GM23338 (cell line): ENCODE measurements at regions not wholly inside any gene's neighbourhood (a gene's known extent, or its start where the extent isn't known, plus 50 kb on each side); places are given as distances from the start of the nearest gene placed in this dataset.

Experiments
- ATAC-seq: fragments of 200-7000 bp; cut with Tn5 transposase; 3 replicates; pipeline ENCODE4 v1.9.1; 2020
- DNase-seq: peaks from one replicate; pipeline ENCODE4 v3.0.0-alpha.2; 2015; ENCODE audit warnings: low spot score
- H2AFZ ChIP-seq: fragments of 200-600 bp; sonication (generic); 2 replicates; pipeline ENCODE4 v1.8.0; 2016; ENCODE audit warnings: antibody characterized with exemption, mild to moderate bottlenecking, moderate library complexity
- H3F3A ChIP-seq: fragments of 200-600 bp; sonication (generic); replicated peaks from 2 replicates; pipeline ENCODE4 v1.8.0; 2017; ENCODE audit warnings: antibody characterized with exemption, mixed run types, low read depth
- H3K27ac ChIP-seq: fragments of 200-600 bp; sonication (generic); 2 replicates; pipeline ENCODE4 v1.6.1; 2016; ENCODE audit warnings: low read depth
- H3K27me3 ChIP-seq: fragments of 200-600 bp; sonication (generic); 2 replicates; pipeline ENCODE4 v1.8.0; 2016; ENCODE audit warnings: mild to moderate bottlenecking, mixed run types, moderate library complexity; ENCODE audit not compliant: insufficient read depth
- H3K36me3 ChIP-seq: fragments of 200-600 bp; sonication (generic); 2 replicates; pipeline ENCODE4 v1.8.0; 2016; ENCODE audit warnings: mild to moderate bottlenecking; ENCODE audit not compliant: insufficient read depth
- H3K4me1 ChIP-seq: fragments of 200-600 bp; sonication (generic); 2 replicates; pipeline ENCODE4 v1.8.0; 2016; ENCODE audit warnings: mild to moderate bottlenecking, moderate library complexity; ENCODE audit not compliant: insufficient read depth
- H3K4me2 ChIP-seq: fragments of 200-600 bp; sonication (generic); 2 replicates; pipeline ENCODE4 v1.7.1; 2017; ENCODE audit warnings: mixed run types
- H3K4me3 ChIP-seq: fragments of 200-600 bp; sonication (generic); 2 replicates; pipeline ENCODE4 v1.6.1; 2016; ENCODE audit warnings: mixed run types
- H3K79me2 ChIP-seq: fragments of 200-600 bp; sonication (generic); replicated peaks from 2 replicates; pipeline ENCODE4 v1.8.0; 2017; ENCODE audit warnings: mild to moderate bottlenecking; ENCODE audit not compliant: insufficient read depth
- H3K9me2 ChIP-seq: fragments of 200-600 bp; sonication (generic); 2 replicates; pipeline ENCODE4 v1.8.0; 2017; ENCODE audit not compliant: insufficient read depth
- H4K20me1 ChIP-seq: fragments of 200-600 bp; sonication (generic); replicated peaks from 2 replicates; pipeline ENCODE4 v1.8.0; 2017; ENCODE audit warnings: mild to moderate bottlenecking; ENCODE audit not compliant: insufficient read depth
- H3K27ac Mint-ChIP-seq: 2 replicates; pipeline ENCODE4 v1.8.0; 2020; ENCODE audit warnings: inconsistent platforms, mild to moderate bottlenecking, moderate library complexity, mixed read lengths
- H3K27me3 Mint-ChIP-seq: 3 replicates; pipeline ENCODE4 v1.8.0; 2022; ENCODE audit warnings: low read depth, mild to moderate bottlenecking, moderate library complexity, mixed read lengths, inconsistent platforms; ENCODE audit not compliant: insufficient read depth, poor library complexity
- H3K36me3 Mint-ChIP-seq: 3 replicates; pipeline ENCODE4 v1.8.0; 2021; ENCODE audit warnings: low read depth, mild to moderate bottlenecking, inconsistent platforms, moderate library complexity, mixed read lengths
- H3K4me1 Mint-ChIP-seq: 3 replicates; pipeline ENCODE4 v1.8.0; 2020; ENCODE audit warnings: mild to moderate bottlenecking, inconsistent platforms, mixed read lengths
- H3K4me3 Mint-ChIP-seq: 3 replicates; pipeline ENCODE4 v1.8.0; 2021; ENCODE audit warnings: moderate library complexity, mild to moderate bottlenecking, inconsistent platforms, mixed read lengths
- H3K9me3 Mint-ChIP-seq: 3 replicates; pipeline ENCODE4 v1.8.0; 2020; ENCODE audit warnings: moderate library complexity, mild to moderate bottlenecking, inconsistent platforms, mixed read lengths
- CREB1 ChIP-seq: fragments of 250-450 bp; sonication (Bioruptor Pico); IDR thresholded peaks from 2 replicates; pipeline ENCODE4 v1.5.0; 2020; ENCODE audit warnings: low read depth, mild to moderate bottlenecking, moderate library complexity
- CTCF ChIP-seq, 2 experiments: fragments of 200-600 bp in 1 of 2; sonication (generic) in 1 of 2; conservative IDR thresholded peaks; 2 replicates each; pipeline versions ENCODE4 v1.5.1 to v1.6.1; 2016 to 2017; ENCODE audit warnings: antibody characterized with exemption in 2 of 2, low read depth in 2 of 2, mild to moderate bottlenecking in 2 of 2, moderate library complexity in 1 of 2
- EZH2 ChIP-seq: fragments of 200-600 bp; sonication (generic); IDR thresholded peaks from one replicate; pipeline ENCODE4 v1.8.0; 2017; ENCODE audit warnings: antibody characterized with exemption, mild to moderate bottlenecking, low read depth; ENCODE audit not compliant: unreplicated experiment
- EZH2phosphoT487 ChIP-seq: fragments of 200-600 bp; sonication (generic); IDR thresholded peaks from one replicate; pipeline ENCODE4 v1.8.1; 2018; ENCODE audit warnings: antibody characterized with exemption; ENCODE audit not compliant: unreplicated experiment
- JUNB ChIP-seq: IDR thresholded peaks from one replicate; pipeline ENCODE4 v1.6.1; 2016; ENCODE audit warnings: antibody characterized with exemption; ENCODE audit not compliant: unreplicated experiment
- NANOG ChIP-seq: IDR thresholded peaks from 2 replicates; pipeline ENCODE4 v1.6.1; 2016; ENCODE audit warnings: antibody characterized with exemption, borderline replicate concordance
- POLR2AphosphoS5 ChIP-seq: IDR thresholded peaks from 2 replicates; pipeline ENCODE4 v1.6.1; 2016; ENCODE audit warnings: antibody characterized with exemption, low read depth
- STAT1 ChIP-seq: IDR thresholded peaks from one replicate; pipeline ENCODE4 v1.6.1; 2016; ENCODE audit warnings: antibody characterized with exemption; ENCODE audit not compliant: unreplicated experiment
- ZNF114 ChIP-seq: fragments of 250-450 bp; sonication (Bioruptor Pico); IDR thresholded peaks from 2 replicates; pipeline ENCODE4 v1.5.0; 2020; ENCODE audit warnings: mild to moderate bottlenecking, moderate library complexity
- ZNF331 ChIP-seq: fragments of 250-450 bp; sonication (Bioruptor Pico); IDR thresholded peaks from 2 replicates; pipeline ENCODE4 v1.5.0; 2020; ENCODE audit warnings: low read depth, mild to moderate bottlenecking, moderate library complexity
- ZNF462 ChIP-seq: fragments of 250-450 bp; sonication (Bioruptor Pico); IDR thresholded peaks from 2 replicates; pipeline ENCODE4 v1.5.0; 2020; ENCODE audit warnings: mild to moderate bottlenecking, moderate library complexity
- TF ChIP-seq, protein P1 (sequence below): IDR thresholded peaks from 2 replicates; pipeline ENCODE4 v1.6.1; 2016; ENCODE audit warnings: antibody characterized with exemption
- TF ChIP-seq, protein P2 (sequence below): IDR thresholded peaks from one replicate; pipeline ENCODE4 v1.6.1; 2018; ENCODE audit warnings: antibody characterized with exemption; ENCODE audit not compliant: unreplicated experiment

- no peak overlapping the region for H3K27ac ChIP-seq
- ATAC-seq: no peak
- DNase-seq: no peak
- no peak overlapping the region for H3K4me3 ChIP-seq
- TF ChIP-seq ZNF462 (CRISPR knock-in tag): no peak
- no peak for TF ChIP-seq NANOG
- TF ChIP-seq POLR2AphosphoS5: no peak
- TF ChIP-seq EZH2phosphoT487: no peak
- TF ChIP-seq ZNF114 (CRISPR knock-in tag): no peak
- TF ChIP-seq, protein P1, sequence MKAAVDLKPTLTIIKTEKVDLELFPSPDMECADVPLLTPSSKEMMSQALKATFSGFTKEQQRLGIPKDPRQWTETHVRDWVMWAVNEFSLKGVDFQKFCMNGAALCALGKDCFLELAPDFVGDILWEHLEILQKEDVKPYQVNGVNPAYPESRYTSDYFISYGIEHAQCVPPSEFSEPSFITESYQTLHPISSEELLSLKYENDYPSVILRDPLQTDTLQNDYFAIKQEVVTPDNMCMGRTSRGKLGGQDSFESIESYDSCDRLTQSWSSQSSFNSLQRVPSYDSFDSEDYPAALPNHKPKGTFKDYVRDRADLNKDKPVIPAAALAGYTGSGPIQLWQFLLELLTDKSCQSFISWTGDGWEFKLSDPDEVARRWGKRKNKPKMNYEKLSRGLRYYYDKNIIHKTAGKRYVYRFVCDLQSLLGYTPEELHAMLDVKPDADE: no peak
- TF ChIP-seq, protein P2, sequence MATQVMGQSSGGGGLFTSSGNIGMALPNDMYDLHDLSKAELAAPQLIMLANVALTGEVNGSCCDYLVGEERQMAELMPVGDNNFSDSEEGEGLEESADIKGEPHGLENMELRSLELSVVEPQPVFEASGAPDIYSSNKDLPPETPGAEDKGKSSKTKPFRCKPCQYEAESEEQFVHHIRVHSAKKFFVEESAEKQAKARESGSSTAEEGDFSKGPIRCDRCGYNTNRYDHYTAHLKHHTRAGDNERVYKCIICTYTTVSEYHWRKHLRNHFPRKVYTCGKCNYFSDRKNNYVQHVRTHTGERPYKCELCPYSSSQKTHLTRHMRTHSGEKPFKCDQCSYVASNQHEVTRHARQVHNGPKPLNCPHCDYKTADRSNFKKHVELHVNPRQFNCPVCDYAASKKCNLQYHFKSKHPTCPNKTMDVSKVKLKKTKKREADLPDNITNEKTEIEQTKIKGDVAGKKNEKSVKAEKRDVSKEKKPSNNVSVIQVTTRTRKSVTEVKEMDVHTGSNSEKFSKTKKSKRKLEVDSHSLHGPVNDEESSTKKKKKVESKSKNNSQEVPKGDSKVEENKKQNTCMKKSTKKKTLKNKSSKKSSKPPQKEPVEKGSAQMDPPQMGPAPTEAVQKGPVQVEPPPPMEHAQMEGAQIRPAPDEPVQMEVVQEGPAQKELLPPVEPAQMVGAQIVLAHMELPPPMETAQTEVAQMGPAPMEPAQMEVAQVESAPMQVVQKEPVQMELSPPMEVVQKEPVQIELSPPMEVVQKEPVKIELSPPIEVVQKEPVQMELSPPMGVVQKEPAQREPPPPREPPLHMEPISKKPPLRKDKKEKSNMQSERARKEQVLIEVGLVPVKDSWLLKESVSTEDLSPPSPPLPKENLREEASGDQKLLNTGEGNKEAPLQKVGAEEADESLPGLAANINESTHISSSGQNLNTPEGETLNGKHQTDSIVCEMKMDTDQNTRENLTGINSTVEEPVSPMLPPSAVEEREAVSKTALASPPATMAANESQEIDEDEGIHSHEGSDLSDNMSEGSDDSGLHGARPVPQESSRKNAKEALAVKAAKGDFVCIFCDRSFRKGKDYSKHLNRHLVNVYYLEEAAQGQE: no peak
- TF ChIP-seq JUNB: no peak
- no peak for TF ChIP-seq ZNF331 (CRISPR knock-in tag)
- no peak for TF ChIP-seq STAT1
- TF ChIP-seq CTCF (conservative IDR thresholded peaks at IDR 0.05; ENCODE audit: low read depth in 2 of 2): no peak
- no peak for TF ChIP-seq EZH2
- TF ChIP-seq CREB1 (CRISPR knock-in tag): no peak
- H3K36me3 Mint-ChIP-seq: no peaks in the 10 kb centered on the region
- peaks cover 8% of the 10 kb centered on the region; the same call in 1 of the 2 replicates for H3K4me1 ChIP-seq
- H3K9me3 Mint-ChIP-seq: no peaks in the 10 kb centered on the region
- H3K79me2 ChIP-seq: no peaks in the 10 kb centered on the region
- no peaks in the 10 kb centered on the region for H4K20me1 ChIP-seq
- H3K27ac Mint-ChIP-seq: no peak overlapping the region
- no peaks in the 10 kb centered on the region for H3K36me3 ChIP-seq
- H2AFZ ChIP-seq: peak overlapping the region; percentile 32; the same call in 1 of the 2 replicates
- H3K4me3 Mint-ChIP-seq: no peak overlapping the region
- H3K9me2 ChIP-seq: no peaks in the 10 kb centered on the region
- H3K4me1 Mint-ChIP-seq: peaks cover 16% of the 10 kb centered on the region
- no peak overlapping the region for H3K4me2 ChIP-seq
- H3K27me3 ChIP-seq: no peaks in the 10 kb centered on the region
- H3K27me3 Mint-ChIP-seq: peaks cover 3% of the 10 kb centered on the region
- no peaks in the 10 kb centered on the region for H3F3A ChIP-seq
Measured at GRCh38 chr12:115383668-115384067, 699.7 kb upstream of the TBX3 start.
